ENCODE measurements at regions not wholly inside any gene's neighbourhood (a gene's known extent, or its start where the extent isn't known, plus 50 kb on each side); places are given as distances from the start of the nearest gene placed in this dataset.
"Not testable (repeated sequence)": the region's sequence is repeated elsewhere in the genome, so short reads cannot be mapped to it uniquely, and the experiment has no call there.

GRCh38 chr4:81679315-81679714 lies 207.6 kb upstream of the RASGEF1B start:
- TF ChIP-seq CTCF (conservative IDR thresholded peaks at IDR 0.05): no peak
- H3K27ac ChIP-seq: no peak overlapping the region

- TF ChIP-seq CTCF (conservative IDR thresholded peaks at IDR 0.05): no peak
- no peak overlapping the region for H3K27ac ChIP-seq
Observed at GRCh38 chr4:81678801-81679200, 207.1 kb upstream of the RASGEF1B start.

GRCh38 chr4:81676537-81676936 lies 204.8 kb upstream of the RASGEF1B start:
- TF ChIP-seq CTCF (conservative IDR thresholded peaks at IDR 0.05): no peak
- H3K27ac ChIP-seq: no peak overlapping the region

GRCh38 chr4:81675791-81676393 lies 204.2 kb upstream of the RASGEF1B start:
- no peak for TF ChIP-seq CTCF (conservative IDR thresholded peaks at IDR 0.05)
- no peak overlapping the region for H3K27ac ChIP-seq

- no peak for TF ChIP-seq CTCF (conservative IDR thresholded peaks at IDR 0.05)
- H3K27ac ChIP-seq: no peak overlapping the region
Observed at GRCh38 chr4:81673961-81674360, 202.3 kb upstream of the RASGEF1B start.

GRCh38 chr4:81668328-81668727 lies 196.6 kb upstream of the RASGEF1B start:
- not testable (repeated sequence) for H3K27ac ChIP-seq

- no peak overlapping the region for H3K27ac ChIP-seq
- TF ChIP-seq CTCF (conservative IDR thresholded peaks at IDR 0.05): no peak
Observed at GRCh38 chr4:81667539-81667938, 195.8 kb upstream of the RASGEF1B start.

GRCh38 chr4:81666491-81666890 lies 194.8 kb upstream of the RASGEF1B start:
- H3K27ac ChIP-seq: no peak overlapping the region
- TF ChIP-seq CTCF (conservative IDR thresholded peaks at IDR 0.05): no peak

Measured in VCaP (cell line).